Panc1 (cell line): ENCODE measurements at regions not wholly inside any gene's neighbourhood (a gene's known extent, or its start where the extent isn't known, plus 50 kb on each side); places are given as distances from the start of the nearest gene placed in this dataset.

Experiments
- ATAC-seq: fragments of 200-7000 bp; cut with Tn5 transposase; 2 replicates; pipeline ENCODE4 v1.9.1; 2020; ENCODE audit warnings: mild to moderate bottlenecking, moderate library complexity
- BruUV-seq: library from RNA; stranded (reverse); fragments of 400-500 nt; replicated peaks from 2 replicates; lab custom pipeline; 2021; lab: Mats Ljungman, UMichigan
- CTCF ChIA-PET: fragments of 300-600 bp; sonication (Branson Sonifier 250); formaldehyde crosslinking; loops from one replicate; lab custom pipeline; 2022; ENCODE audit warnings: antibody characterized with exemption; lab: Charles Lee
- POLR2A ChIA-PET: fragments of 300-600 bp; sonication (Branson Sonifier 250); formaldehyde crosslinking; loops from one replicate; lab custom pipeline; 2022; ENCODE audit warnings: antibody characterized with exemption; lab: Charles Lee
- DNase-seq: peaks from one replicate; pipeline ENCODE4 v3.0.0-alpha.2; 2010; ENCODE audit warnings: low read depth, low spot score
- H3K27ac ChIP-seq: 2 replicates; pipeline ENCODE4 v1.5.1; 2011; ENCODE audit warnings: mild to moderate bottlenecking, low read length, inconsistent platforms
- H3K27me3 ChIP-seq: fragments of 200-500 bp; sonication (Bioruptor generic); 2 replicates; pipeline ENCODE4 v1.6.0; 2014; ENCODE audit warnings: low read length, inconsistent platforms; ENCODE audit not compliant: control insufficient read depth, insufficient read depth
- H3K36me3 ChIP-seq: fragments of 200-500 bp; sonication (Bioruptor generic); 2 replicates; pipeline ENCODE4 v1.5.1; 2014; ENCODE audit warnings: inconsistent platforms, mild to moderate bottlenecking, low read length, moderate library complexity; ENCODE audit not compliant: control insufficient read depth, insufficient read depth
- H3K4me1 ChIP-seq: 2 replicates; pipeline ENCODE4 v1.5.1; 2011; ENCODE audit warnings: inconsistent platforms, mild to moderate bottlenecking, low read length, moderate library complexity; ENCODE audit not compliant: control insufficient read depth, insufficient read depth
- H3K4me3 ChIP-seq, 2 experiments: 2 replicates each; pipeline ENCODE4 v1.5.1; 2011 to 2012; ENCODE audit warnings: low read depth in 2 of 2, low read length in 2 of 2, mild to moderate bottlenecking in 2 of 2, inconsistent platforms in 1 of 2, moderate library complexity in 1 of 2
- H3K9me3 ChIP-seq: fragments of 200-500 bp; sonication (Bioruptor generic); 2 replicates; pipeline ENCODE4 v1.5.1; 2014; ENCODE audit warnings: low read depth, mild to moderate bottlenecking, inconsistent platforms, low read length, moderate library complexity; ENCODE audit not compliant: control insufficient read depth, insufficient read depth
- CTCF ChIP-seq: fragments of 450-650 bp; IDR thresholded peaks from 2 replicates; pipeline ENCODE4 v1.5.1; 2017; ENCODE audit warnings: mild to moderate bottlenecking
- POLR2AphosphoS5 ChIP-seq: IDR thresholded peaks from 2 replicates; pipeline ENCODE4 v1.6.1; 2012; ENCODE audit warnings: mild to moderate bottlenecking, low read depth, low read length, moderate library complexity
- REST ChIP-seq, 2 experiments: IDR thresholded peaks; 2 replicates each; pipeline ENCODE4 v1.6.1; 2011 to 2012; ENCODE audit warnings: low read depth in 2 of 2, control low read depth in 1 of 2, low read length in 1 of 2, mild to moderate bottlenecking in 1 of 2, moderate library complexity in 1 of 2; ENCODE audit not compliant: insufficient read depth in 1 of 2
- SIN3A ChIP-seq: IDR thresholded peaks from 2 replicates; pipeline ENCODE4 v1.6.1; 2012; ENCODE audit warnings: low read depth, mild to moderate bottlenecking, low read length, moderate library complexity, borderline replicate concordance; ENCODE audit not compliant: insufficient read depth
- TCF7L2 ChIP-seq: IDR thresholded peaks from 2 replicates; pipeline ENCODE4 v1.6.1; 2011; ENCODE audit warnings: mild to moderate bottlenecking, low read depth, low read length, inconsistent platforms
- in situ Hi-C: cut with HindIII; loops from 2 replicates; pipeline ENCODE4 v1.10.0; 2016; ENCODE audit warnings: low sequenced_read_pairs, low pct_unique_long_range_greater_than_20kb
- intact Hi-C: fragments of 100-400 bp; cut with micrococcal nuclease; formaldehyde crosslinking; loops from one replicate; pipeline ENCODE4 v1.10.0; 2022; ENCODE audit not compliant: unreplicated experiment

DNA sequence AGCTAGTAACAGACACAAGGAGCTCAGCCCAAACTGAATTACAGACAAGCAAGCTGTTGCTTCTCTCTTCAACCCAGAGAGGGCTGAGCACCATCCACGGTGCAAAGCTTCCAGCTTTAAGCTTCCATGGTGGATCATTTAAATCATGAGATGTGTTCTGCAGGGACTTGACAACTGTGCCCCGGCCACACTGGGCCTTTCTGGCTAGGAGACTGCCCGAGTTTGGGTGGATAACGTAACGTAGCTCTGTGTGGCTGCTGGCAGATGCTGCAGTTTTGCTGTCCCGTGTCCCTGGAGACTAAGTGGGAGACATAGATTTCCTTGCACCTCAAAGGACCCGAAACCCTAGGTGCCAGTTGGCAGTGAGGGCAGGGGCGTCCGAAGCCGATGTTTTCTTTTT, 234.0 kb downstream of the IRX2 start:
- no TSS peak for BruUV-seq
- Histone ChIP-seq H3K4me3 (no peak overlapping the region), H3K27me3 (peaks cover 2% of the 10 kb centered on the region; the same call in 1 of the 2 replicates), H3K36me3 (no peaks in the 10 kb centered on the region), H3K27ac (no peak overlapping the region), H3K4me1 (no peaks in the 10 kb centered on the region), H3K9me3 (no peaks in the 10 kb centered on the region)
- CTCF ChIA-PET = no interaction called here
- no peak for ATAC-seq
- in situ Hi-C loops = no loop called here
- TF ChIP-seq POLR2AphosphoS5 (no peak), CTCF (no peak), SIN3A (no peak), TCF7L2 (no peak), REST (IDR thresholded peaks at IDR 0.05; ENCODE audit: insufficient read depth in 1 of 2, low read depth in 2 of 2, low read length in 1 of 2) (no peak)
- no peak for DNase-seq
- intact Hi-C loops = no loop called here
- POLR2A ChIA-PET = no interaction called here

DNA sequence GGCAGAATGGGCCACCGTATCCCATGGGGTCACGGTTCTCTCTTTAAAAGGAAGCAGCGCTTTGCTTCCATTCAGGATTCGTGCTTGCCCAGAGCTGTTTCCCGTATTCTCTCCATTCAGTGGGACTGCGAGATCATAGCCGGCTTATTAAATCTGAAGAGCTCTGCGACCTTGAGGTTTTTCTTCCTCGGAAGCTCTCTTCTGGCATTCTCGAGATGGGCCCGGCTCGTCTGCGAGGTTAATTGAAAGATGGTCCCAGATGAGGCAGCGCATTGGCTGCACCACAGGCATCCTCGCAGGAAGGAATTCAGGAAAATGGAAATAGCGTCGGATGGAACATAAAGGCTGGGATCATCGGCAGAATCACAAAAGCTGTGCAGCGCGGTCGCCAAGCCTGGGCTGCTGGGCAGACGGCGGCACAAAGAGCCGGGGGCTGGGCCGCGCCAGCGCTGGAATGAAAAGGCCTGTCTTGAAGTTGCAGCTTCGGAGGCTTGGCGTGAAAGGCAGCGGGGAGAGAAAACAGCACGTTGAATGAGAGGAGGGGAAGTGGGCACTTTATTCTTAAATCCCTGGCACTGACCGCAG, 236.2 kb downstream of the IRX2 start:
- H3K4me3 ChIP-seq = no peak overlapping the region
- H3K9me3 ChIP-seq = no peaks in the 10 kb centered on the region
- H3K27me3 ChIP-seq = peaks cover 2% of the 10 kb centered on the region; the same call in 1 of the 2 replicates
- intact Hi-C loops (no loop called here), in situ Hi-C loops (no loop called here)
- ChIA-PET CTCF (no interaction called here), POLR2A (no interaction called here)
- no peak for ATAC-seq
- H3K27ac ChIP-seq = no peak overlapping the region
- TF ChIP-seq TCF7L2 (no peak), SIN3A (no peak), CTCF (no peak), REST (IDR thresholded peaks at IDR 0.05; ENCODE audit: insufficient read depth in 1 of 2, low read depth in 2 of 2, low read length in 1 of 2) (no peak), POLR2AphosphoS5 (no peak)
- H3K4me1 ChIP-seq = no peaks in the 10 kb centered on the region
- H3K36me3 ChIP-seq = no peaks in the 10 kb centered on the region
- no peak for DNase-seq
- no TSS peak for BruUV-seq
